Right forelimb (tissue), 1 donor: ENCODE measurements at regions not wholly inside any gene's neighbourhood (a gene's known extent, or its start where the extent isn't known, plus 50 kb on each side); places are given as distances from the start of the nearest gene placed in this dataset.

Source experiments
- DNase-seq: peaks from one replicate; pipeline ENCODE4 v3.0.0-alpha.2; 2018

DNA sequence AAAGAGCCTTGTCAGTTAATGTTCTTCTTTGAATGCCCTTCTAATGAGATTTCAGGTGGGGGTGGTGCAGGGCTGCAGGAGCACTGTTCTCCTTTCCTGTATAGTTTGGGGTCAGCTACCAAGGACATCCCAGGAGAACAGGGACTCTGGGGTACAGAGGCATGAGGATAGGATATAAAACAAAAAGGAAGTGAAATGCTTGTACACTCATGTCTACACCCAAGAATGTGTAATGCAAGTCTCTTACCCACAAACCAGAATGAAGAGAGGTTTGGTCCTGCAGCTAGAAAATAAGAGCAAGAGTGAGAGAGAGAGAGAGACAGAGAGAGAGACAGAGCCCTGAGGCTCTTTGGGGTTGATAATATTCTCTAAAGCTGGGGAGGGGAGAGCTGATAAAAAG is 151.8 kb upstream of the KCTD1 start:
- no peak for DNase-seq

DNA sequence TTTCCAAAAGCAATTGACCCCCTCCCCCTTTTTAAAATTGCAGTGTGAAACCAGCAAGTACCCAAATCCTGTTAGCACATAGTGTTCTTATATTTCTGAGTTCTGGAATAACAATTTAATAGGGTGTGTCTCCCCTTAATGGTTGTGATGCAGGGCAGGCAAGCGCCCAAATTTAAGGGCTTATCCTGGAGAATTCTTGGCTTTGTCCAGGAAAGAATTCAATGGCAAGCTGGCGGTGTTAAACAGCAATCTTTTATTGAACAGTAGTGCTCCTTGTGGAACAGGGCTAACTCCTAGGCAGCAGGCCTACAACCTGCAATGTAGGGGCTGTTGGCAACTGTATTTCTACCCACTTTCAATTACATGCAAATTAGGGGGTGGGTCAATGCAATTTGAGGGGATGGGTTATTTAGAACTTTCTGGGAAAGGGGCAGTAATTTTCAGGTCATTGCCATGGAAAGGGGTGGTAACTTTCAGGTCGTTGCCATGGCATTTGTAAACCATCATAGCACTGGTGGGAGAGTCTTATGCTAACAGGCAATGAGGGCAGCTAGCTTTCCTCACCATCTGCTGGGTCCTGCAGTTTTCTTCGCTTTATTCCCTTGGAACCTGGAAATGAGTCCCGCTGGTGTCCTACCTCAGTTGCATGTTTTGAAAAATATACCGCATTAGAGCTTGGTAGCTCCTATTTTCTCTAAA is 149.0 kb upstream of the KCTD1 start:
- no peak for DNase-seq

DNA sequence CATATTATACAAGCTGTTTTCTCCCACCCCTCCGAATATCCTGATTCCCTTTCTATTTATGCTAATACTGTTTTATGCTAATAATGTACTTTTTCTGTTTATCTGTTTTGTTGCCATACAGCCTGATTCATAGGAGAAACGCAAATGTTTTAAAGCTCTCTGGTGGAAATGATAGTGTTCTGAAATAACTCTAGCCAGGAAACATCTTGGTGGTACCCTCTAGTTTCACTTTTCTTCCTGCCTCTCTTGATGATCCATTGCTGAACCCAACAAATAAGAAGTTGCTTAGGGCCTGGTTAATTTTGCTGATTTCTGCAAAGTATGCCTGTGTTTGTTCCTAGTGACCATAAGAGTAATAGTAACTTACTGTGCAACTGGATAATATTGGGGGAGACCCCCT is 148.4 kb upstream of the KCTD1 start:
- DNase-seq: no peak

DNA sequence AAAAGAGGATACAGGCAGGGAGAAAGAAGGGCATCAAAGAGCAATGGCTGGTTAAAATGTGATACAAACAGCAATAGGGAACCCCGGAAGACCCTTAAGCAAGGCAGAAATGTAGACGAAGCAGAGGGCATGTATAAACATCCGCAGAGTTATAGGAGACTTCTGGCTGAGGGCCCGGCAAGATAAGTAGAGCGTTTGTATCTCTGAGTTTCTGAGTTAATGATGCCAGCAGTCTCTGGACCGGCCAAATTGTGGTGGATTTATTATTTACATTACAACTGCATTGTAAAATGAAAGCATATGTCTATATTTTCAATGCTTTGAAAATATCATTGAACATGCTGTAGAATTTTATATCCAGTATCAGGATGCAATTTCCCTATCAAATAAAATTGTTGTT is 148.0 kb upstream of the KCTD1 start:
- no peak for DNase-seq

DNA sequence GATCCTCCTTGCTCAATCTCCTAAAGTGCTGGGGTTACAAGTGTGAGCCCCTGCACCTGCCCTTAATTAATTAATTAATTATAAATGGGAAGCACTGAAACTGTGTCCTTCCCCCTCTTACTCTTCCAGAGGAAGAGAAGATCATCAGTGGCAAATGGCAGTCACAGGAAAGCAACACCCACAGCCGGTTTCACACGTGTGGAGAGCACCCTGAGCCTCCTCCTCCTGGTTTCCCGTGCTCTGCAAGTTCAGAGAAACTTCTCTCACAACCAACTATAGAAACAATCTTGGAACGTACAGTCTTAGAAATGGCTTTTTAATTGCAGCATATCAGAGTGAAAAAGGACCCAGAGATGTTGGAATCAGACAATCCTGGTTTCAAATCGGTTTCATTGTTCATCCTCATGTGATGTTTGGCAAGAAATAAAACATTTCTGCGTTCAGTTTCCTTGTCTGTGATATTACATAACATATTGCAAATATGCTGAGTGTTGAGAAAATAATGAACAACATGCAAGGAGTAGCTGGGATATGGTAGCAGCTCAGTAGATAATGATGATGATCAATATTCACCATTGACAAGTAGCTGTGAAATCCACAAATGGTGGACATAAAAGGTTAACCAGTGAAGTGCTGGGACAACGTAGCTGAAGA is 141.0 kb upstream of the KCTD1 start:
- DNase-seq: no peak

DNA sequence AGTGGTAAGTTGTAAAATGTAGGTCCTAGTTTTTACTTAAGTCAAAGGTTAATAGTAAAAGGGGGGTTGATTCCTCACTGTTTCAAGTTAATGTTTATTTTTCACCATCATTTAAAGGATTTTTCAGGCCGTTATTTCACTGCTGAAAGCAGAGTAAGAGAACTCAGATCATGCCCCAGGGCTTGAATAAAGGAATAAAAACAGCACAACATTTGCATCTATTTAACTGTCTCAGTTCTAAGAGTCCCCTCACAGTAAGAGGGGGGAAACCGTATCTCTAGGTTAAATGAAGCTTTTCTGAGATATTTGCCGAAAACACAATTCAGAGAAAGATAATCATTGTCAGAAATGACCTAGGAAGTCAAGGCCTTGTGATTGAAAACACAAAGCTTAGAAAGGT is 138.2 kb upstream of the KCTD1 start:
- no peak for DNase-seq

DNA sequence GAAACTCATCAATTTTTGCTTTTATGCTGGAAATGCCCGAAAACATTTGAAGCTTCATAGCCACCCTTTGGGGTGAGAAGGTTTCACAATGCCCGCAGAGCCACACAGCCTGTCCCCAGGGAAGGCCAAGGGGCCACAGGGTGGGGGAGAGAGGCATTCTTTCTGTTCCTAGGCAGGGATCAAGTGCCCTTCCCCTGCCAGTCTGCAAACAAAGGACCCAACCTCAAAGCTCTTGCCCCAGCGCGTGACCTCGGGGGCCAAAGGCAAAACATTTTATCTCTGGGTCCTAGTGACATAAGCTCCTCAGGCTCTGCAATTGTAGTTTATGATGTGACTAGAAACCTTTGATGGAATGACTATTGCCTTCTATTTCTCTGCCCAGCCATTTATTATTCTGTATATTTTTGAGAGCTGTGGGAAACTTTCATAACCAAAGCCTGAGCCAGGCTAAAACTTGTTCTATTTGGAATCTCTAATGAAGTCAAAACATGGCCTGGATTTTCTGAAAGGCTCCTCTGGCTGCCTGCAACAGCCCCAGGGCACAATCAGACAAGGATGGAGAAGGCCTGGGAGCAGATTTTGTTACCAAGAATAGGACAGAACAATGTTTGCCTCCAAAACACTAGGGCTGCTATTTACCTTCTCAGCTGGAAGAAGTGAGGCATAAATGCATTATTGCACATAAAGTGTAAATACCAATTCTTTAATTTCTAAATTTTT is 137.2 kb upstream of the KCTD1 start:
- no peak for DNase-seq

DNA sequence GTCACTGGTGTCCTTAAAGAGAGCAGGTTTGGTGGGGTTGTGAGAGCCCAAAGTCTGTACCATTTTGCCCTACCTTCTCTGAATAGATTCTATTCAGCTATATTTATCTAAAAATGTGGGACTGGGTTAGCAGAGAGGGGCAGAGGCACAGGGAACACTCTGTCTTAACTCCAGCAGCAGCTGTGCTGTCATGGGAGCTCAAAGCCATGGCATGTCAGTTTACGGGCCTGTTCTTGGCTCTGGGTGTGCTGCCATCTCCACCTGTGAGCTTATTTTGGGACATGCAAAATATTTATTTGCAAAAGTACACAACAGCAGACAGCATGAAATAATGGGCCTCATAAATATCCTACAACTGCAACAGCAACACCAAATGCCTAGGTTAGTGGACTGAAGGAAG is 129.6 kb upstream of the KCTD1 start:
- no peak for DNase-seq

DNA sequence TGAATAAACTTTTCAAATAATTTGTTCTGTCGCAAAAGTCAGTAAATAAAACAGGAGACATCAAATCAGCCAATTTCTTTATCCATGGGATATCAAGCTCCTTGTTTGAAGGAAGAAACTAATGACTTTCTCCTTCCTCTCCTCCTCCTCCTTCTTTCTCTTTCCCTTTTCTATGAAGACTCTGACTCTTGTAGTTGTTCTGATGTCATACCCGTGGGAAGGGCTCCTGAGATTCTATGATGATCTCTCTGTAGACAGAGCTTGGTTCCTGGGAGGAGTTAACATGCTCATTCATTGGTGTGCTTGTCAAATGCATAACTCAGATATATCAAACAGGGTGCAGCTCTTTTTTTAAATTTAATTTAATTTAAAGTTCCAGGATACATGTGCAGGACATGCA is 118.7 kb upstream of the KCTD1 start:
- no peak for DNase-seq

DNA sequence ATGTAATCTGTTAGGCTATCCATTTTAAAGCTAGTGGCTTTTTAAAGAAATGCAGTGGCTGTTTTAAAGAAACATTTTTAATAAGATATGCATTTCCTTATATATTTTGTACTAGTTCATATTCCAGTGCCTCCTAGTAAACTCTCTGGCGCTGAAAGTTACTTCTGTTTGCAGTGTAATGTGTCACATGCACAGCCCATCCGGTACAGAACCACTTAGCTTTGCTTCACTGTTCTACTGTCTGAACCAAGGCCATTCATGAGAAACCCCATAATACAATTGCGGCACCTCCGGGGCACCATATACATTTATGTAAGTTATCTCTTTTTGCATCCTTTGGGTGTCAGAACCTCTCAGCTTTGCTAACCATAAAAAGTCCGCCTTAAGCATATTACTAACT is 114.6 kb upstream of the KCTD1 start:
- no peak for DNase-seq

DNA sequence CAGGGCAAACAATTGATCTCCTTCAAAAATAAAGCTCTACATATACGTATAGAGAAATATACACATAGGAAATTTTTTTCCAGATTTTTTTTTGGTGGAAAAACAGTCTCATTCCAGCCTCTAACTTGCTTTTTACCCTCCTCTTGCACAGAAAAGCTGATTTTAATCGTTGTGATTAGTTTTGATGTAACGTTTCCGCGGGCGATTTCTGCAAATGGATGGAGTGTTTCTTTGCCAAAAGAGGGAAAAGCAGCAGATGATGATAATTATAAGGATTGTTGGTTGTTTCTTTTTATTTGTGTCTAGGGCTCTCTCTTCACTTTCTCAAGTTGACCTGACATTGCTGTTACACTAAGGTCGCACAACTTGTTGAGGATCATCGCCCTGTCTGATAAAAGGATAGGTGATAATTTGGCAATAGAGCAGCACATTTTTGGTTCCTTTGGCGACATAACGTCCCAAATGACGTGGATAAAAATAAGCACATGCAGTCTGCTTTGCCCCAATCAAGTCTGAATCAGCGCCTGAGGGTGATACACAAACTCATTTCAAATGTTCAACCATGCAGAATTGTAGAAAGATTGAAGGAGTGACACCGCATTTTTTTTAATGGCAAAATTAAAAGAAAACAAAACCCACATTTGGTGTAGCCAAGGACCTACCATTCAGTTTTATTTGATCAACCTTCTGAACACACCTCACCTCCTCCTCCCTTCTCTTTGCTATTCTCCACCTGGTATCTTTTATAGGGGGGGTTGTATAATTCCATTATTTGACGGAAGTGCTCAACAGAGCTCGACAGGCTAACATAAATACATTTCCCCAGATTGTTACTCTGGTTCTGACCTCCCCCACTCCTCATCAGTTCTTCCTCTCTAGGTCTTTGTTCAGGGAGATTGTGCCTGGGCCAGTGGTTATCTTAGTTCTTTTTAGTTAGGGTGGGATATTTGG is 109.6 kb upstream of the KCTD1 start:
- no peak for DNase-seq

DNA sequence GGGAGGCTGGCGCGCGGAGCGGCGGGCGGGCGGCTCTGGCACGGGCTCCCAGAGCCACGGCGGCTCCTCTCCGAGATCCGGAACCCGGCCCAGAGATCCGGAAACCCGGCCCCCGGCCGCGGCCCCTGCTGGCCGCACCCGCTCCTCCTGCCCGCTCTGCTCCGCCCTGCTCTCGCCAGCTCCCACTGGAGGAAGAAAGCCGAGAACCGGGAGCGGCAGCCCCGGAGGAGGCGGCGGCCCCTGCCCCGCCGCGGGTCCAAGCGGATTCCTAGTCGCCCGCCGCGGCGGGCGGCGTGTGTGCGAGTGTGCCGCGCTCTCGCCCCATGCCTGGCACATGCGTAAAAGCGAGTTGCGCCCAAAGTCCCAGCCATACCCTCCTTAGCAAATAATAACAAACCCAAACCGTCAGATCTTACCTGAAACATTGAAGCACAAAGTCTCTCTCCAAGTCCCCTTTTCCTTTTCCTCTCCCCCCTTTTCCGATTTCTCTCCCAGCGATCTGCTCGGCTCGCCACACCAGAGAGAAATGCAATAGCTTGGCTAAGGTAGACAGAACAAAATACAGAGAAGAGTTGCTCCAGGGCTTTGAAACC is 108.7 kb upstream of the KCTD1 start:
- peak; percentile 88 for DNase-seq

DNA sequence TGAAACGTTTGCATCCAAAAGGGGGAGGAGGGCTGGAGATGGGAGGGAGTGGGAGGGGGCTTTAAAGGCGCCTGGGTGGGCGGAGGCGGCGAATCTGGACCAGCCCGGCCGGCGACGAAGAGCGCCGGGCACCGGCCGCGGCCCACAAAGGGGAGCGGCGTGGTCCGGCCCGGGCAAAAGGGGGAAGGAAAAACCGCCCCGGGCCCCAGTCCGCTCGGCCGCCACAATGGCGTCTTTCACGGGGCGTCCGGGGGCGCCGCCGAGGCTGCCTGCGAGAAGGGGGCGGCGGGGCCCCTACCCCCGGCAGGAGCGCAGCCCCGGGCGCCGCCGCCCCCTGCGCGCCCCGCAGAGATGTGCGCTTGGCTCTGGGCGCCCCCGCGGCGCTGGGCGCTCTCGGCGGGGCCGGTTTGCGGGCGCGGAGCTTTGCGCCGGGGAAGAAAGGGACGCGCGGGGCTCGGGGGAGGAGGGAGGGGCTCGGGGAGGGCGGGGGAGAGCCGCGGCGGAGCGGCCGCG is 108.1 kb upstream of the KCTD1 start:
- no peak for DNase-seq

DNA sequence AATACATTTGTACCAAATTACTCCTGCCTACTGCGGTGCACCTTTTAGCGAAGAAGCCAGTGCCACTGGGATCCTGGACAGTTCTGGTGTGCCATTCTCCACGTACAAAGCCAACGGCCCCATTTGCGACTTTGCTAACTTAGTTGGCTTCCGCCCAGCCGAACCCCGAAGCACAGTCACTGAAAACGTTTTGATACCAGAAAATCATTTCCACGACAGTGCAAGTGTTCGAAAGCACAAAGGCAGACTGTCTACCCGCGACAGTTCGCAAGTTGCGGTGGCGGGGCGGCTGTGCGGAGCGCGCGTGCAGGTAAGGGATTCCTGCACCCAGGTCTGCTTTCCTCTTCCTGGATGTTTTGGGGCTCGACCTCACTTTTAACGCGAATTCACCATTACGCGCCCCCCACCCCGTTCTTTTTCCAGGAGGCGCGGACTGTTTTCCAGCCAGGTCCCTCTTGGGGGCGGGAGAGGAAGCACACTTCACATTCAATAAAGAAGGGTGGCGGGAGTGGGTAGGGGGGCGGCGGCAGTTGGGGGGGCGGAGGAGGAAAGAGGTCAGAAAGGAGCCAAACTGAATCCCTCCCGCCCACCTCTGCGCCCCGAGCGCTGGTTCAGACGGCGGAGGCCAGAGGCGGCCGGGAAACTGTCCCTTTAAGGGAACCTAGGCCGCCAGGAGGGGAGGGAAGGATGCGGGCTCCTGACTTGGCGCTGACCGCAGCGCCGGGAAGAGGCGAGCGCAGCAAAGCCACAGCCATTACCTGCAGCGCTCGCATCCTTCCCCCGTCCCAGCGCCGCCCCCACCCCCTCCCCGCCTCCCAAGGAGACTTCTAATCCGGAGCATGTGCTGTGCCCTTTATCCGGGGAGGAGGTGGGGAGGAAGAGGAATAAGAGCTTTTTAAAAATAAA is 107.4 kb upstream of the KCTD1 start:
- peak; percentile 83 for DNase-seq

DNA sequence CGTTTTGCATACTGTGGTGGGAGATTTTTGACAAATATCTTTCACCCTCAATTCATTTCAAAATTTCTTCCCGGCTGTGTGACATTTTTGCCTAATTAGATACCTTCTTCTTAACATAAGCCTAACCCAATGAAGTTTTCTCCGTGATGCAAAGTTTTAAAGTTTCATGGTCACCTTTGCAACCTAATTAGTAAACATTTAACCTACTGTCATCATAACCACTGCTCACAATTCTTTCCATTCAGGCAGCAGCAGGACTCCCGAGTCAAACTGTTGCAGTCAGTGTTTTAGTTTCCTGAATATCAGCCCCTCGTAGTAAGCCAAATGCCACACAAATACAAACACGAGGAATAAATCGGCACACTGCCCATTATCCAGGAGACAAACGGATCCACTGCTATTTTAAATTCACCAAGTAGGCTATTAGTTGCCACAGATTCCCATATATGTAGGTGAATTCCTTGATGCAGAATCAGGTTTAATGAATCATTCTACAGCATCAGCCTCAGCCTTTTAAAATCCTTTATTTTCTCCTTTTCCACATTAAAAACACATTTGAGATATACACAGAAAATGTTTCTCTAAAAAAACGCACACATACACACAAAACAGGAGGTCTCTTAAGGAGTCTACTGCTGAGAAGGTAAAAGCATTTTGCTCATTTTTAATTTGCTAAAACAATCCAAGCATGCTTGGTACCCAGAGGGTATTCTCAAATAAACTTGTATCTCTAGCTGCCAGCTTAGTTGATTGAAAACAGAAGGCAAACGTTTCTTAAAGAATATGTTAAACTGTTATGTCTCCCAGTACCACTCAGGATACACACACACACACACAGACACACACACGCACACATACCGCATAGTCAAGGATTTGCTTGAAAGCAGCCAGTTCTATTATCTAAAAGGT is 106.5 kb upstream of the KCTD1 start:
- DNase-seq: no peak

DNA sequence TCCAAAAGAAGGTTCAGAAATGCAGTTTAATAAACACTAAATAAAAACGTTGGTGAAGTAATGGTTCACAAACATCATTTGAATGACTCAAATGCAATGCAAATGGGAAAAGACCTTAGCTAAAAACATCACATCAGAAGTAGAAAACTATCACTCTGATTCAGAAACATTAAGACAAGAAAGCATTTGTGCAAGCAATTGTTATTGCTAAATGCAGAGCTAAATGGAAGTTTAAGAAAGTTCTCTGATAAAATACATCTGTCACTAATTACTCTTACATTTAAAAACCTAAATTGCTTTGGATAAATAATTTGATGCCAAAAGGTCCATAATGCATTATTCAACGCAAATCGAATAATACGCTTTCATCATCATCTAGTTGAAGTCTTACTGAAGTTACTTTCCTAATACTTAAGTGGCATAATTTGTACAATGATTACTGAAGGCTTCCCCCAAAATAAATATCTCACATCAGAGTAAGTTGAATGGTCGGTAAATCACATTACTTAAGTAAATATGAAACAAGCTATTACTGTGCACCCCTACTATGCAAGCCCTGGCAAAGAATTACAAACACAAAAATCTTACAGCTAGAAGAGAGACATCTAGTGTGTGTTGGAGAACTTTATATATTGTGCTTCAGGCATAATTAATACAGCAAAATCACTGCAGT is 105.7 kb upstream of the KCTD1 start:
- DNase-seq: no peak

DNA sequence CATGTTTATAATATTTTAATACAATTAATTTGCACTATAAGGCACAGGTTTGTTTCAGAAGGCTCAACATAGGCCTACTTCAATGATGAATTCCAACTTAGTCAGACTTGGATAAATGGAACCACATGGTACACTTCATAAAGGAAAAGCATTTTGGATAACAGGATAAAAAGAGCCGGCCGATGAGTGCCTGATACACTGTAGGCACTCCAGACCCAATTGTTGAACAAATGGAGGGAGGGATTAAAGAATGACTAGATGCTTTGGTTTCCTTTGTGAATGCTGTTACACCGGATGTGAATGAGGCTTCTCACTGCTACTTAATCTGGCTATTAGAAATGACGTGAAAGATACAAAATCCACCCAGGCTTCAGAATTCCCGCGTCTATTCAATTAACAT is 104.1 kb upstream of the KCTD1 start:
- no peak for DNase-seq

DNA sequence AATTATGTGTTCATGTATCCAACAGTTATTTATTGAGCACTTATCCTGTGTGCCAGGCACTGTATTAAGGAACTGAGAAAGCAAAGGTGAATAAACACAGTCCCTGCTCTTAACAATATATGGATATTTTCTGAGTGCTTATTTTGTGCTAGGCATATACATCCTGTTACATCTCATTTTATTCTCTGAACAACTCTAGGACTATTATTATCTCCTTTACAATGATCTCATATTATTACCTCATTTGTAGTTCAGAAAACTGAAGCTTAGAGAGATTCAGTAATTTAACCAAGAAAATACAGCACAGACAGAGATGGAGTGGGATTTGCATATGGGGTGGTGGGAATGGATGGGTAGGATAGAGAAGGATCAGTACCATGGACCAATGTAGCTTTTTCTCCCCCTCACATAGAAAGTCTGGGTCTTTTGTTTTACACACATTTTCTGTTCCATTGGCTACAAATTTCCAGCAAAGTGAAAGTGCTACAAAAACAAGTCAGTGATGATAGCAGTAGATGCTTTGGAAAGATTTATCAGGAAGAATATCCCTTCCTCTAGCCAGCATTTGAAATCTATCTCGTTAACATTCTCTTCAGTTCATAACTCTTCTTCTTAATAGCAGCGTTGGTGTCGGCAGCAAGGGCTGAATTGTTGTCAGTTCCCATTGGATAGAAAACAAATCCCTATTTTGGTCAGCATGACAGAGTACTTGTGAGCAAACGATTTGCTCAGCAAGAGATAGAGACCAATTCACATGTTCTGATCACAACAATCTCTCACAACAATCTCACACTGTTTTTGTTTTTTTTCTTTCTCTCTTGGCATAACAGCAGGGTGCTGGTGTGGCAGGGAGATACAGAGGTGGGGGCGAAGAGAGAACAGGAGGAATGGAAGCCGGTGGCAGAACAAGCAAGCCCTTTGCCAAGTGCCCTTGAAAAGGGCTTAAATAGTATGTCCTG is 102.2 kb upstream of the KCTD1 start:
- DNase-seq: no peak

DNA sequence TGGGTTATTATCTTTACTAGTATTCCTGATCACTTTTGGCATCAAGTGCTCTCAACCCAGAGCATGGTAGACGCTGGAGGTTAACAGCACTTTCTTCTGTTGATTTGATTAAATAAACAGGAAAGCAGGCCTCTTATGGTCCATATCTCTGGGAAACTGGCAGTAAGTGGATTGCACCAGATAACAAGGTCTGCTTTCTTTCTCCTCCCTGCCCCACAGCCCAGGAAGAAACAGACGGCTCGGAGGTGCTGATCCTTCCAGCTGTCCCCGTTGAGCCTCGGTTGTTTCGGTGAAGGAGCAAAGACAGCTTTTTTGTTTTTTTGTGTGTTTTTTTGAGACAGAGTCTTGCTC is 100.8 kb upstream of the KCTD1 start:
- DNase-seq: no peak
